Naive thymus-derived CD4-positive, alpha-beta T cell (primary cell): ENCODE measurements at regions not wholly inside any gene's neighbourhood (a gene's known extent, or its start where the extent isn't known, plus 50 kb on each side); places are given as distances from the start of the nearest gene placed in this dataset.
A peak's percentile ranks its signal among the peaks of the same experiment; 100 is the strongest.

Experiments
- ATAC-seq: fragments of 150-1000 bp; cut with Tn5 transposase; 2 replicates; pipeline ENCODE4 v1.10.0; 2021; ENCODE audit warnings: mild to moderate bottlenecking, moderate library complexity
- CTCF ChIA-PET: fragments of 350-600 bp; sonication (Branson Sonifier 250); formaldehyde crosslinking; loops from one replicate; lab custom pipeline; 2021; ENCODE audit warnings: antibody characterized with exemption; lab: Charles Lee
- POLR2A ChIA-PET: fragments of 350-600 bp; sonication (Branson Sonifier 250); formaldehyde crosslinking; loops from one replicate; lab custom pipeline; 2021; ENCODE audit warnings: antibody characterized with exemption, inconsistent platforms; lab: Charles Lee
- DNase-seq, 9 donors: peaks; one replicate each; pipeline versions ENCODE4 v3.0.0 to v3.0.0-alpha.2; 2020 to 2022; ENCODE audit warnings: mixed read lengths in 1 of 9
- H3K27ac ChIP-seq: one replicate; pipeline ENCODE4 v1.7.0; 2013; ENCODE audit warnings: mild to moderate bottlenecking, low read depth, low read length, moderate library complexity
- H3K27me3 ChIP-seq, 2 donors: one replicate each; pipeline ENCODE4 v1.7.0; 2013; ENCODE audit warnings: low read length in 2 of 2, mild to moderate bottlenecking in 2 of 2, moderate library complexity in 2 of 2; ENCODE audit not compliant: control insufficient read depth in 2 of 2, insufficient read depth in 2 of 2
- H3K36me3 ChIP-seq, 3 experiments: 1 replicate in 2 of 3; 2 replicates in 1 of 3; pipeline ENCODE4 v1.7.0; 2013; ENCODE audit warnings: low read length in 3 of 3, mild to moderate bottlenecking in 3 of 3, moderate library complexity in 1 of 3; ENCODE audit not compliant: insufficient read depth in 3 of 3, control insufficient read depth in 2 of 3
- H3K4me1 ChIP-seq, 2 donors: one replicate each; pipeline ENCODE4 v1.7.0; 2013; ENCODE audit warnings: low read length in 2 of 2, mild to moderate bottlenecking in 2 of 2, moderate library complexity in 1 of 2; ENCODE audit not compliant: control insufficient read depth in 2 of 2, insufficient read depth in 2 of 2
- H3K4me3 ChIP-seq: 2 replicates; pipeline ENCODE4 v1.7.0; 2013; ENCODE audit warnings: mild to moderate bottlenecking, low read length
- H3K9me3 ChIP-seq, 3 experiments: 1 replicate in 2 of 3; 2 replicates in 1 of 3; pipeline ENCODE4 v1.7.0; 2013; ENCODE audit warnings: low read length in 3 of 3; ENCODE audit not compliant: control insufficient read depth in 2 of 3
- H3K27ac Mint-ChIP-seq, 9 donors: one replicate each; pipeline ENCODE4 v1.8.0; 2020 to 2022; ENCODE audit warnings: mixed read lengths in 9 of 9, mild to moderate bottlenecking in 8 of 9, moderate library complexity in 5 of 9, inconsistent platforms in 2 of 9
- H3K27me3 Mint-ChIP-seq, 5 donors: one replicate each; pipeline ENCODE4 v1.8.0; 2021 to 2022; ENCODE audit warnings: mixed read lengths in 5 of 5, mild to moderate bottlenecking in 1 of 5
- H3K36me3 Mint-ChIP-seq, 5 donors: one replicate each; pipeline ENCODE4 v1.8.0; 2020 to 2022; ENCODE audit warnings: mixed read lengths in 5 of 5, mild to moderate bottlenecking in 3 of 5, inconsistent platforms in 1 of 5
- H3K4me1 Mint-ChIP-seq, 7 donors: one replicate each; pipeline ENCODE4 v1.8.0; 2020 to 2022; ENCODE audit warnings: mixed read lengths in 7 of 7, mild to moderate bottlenecking in 3 of 7, inconsistent platforms in 1 of 7
- H3K4me3 Mint-ChIP-seq, 10 donors: one replicate each; pipeline ENCODE4 v1.8.0; 2020 to 2022; ENCODE audit warnings: mild to moderate bottlenecking in 10 of 10, mixed read lengths in 10 of 10, moderate library complexity in 6 of 10, inconsistent platforms in 2 of 10
- H3K9me3 Mint-ChIP-seq, 11 donors: one replicate each; pipeline ENCODE4 v1.8.0; 2020 to 2022; ENCODE audit warnings: mixed read lengths in 11 of 11, mild to moderate bottlenecking in 4 of 11, inconsistent platforms in 1 of 11, moderate library complexity in 1 of 11
- intact Hi-C, 2 donors: fragments of 100-400 bp; cut with micrococcal nuclease; formaldehyde crosslinking; loops; one replicate each; pipeline ENCODE4 v1.15.1; 2023

DNA sequence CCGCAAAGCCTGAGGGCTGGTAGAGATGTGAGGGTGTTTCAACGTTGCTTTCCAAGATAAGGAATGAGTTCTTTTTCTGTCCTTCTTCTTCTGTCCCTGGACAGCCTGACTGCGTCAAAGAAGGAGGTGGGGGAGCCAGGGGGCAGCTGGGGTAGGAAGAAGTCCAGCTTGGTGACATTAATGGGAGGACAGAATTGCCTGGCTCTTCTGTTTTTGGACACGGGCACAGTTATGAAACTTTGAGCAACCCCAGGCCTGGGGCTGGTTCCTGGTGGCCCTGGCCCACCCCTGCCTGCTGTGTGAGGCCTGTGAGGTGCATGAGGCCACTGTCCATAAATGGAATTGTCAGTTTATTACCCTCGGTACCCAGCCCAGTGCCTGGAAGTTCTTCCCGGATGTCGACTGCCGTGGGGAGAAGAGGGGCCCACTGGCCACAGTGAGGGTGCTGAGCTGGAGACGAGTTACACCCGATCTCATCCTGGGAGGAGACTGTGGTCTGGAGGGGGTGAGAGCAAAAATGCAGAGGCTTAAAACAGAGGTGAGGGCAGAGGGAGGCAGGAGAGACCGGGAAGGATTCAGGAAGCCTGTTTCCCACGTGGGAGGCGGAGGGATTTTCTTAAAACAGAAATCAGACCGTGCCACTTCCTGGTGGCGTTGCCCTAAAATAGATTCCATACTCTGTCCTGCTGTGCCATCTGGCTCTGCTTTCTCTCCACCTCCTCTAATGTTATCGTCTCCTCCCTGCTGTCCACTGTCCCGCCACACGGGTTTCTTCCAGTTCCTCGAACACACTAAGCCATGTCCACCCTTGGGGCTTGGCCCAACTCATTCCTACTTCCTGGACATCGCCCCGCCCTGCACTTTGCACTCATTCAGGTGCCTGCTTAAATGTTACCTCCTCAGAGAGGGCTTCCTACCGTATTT lies 59.7 kb upstream of the RASD2 start:
- DNase-seq = no peak
- peaks cover 15 to 66% (median 39%) of the 10 kb centered on the region in 5 donors for H3K27me3 Mint-ChIP-seq
- POLR2A ChIA-PET = no interaction called here
- H3K4me3 Mint-ChIP-seq = no peak overlapping the region
- peaks cover 0 to 6% (median 0%) of the 10 kb centered on the region in 5 donors for H3K36me3 Mint-ChIP-seq
- H3K27ac Mint-ChIP-seq = no peak overlapping the region
- Histone ChIP-seq H3K4me3 (no peak overlapping the region), H3K27me3 (no peaks in the 10 kb centered on the region), H3K9me3 (no peaks in the 10 kb centered on the region), H3K27ac (no peak overlapping the region), H3K4me1 (no peaks in the 10 kb centered on the region), H3K36me3 (no peaks in the 10 kb centered on the region)
- H3K9me3 Mint-ChIP-seq = peaks cover 0 to 4% (median 0%) of the 10 kb centered on the region in 11 donors
- H3K4me1 Mint-ChIP-seq = peaks cover 0 to 13% (median 6%) of the 10 kb centered on the region in 7 donors
- intact Hi-C loops = no loop called here
- CTCF ChIA-PET = no interaction called here
- no peak for ATAC-seq

- H3K27me3 Mint-ChIP-seq = peaks cover 18 to 71% (median 37%) of the 10 kb centered on the region in 5 donors
- H3K9me3 ChIP-seq = no peaks in the 10 kb centered on the region
- ATAC-seq = no peak
Measured at GRCh38 chr22:35482311-35482710, 58.3 kb upstream of the RASD2 start.

DNA sequence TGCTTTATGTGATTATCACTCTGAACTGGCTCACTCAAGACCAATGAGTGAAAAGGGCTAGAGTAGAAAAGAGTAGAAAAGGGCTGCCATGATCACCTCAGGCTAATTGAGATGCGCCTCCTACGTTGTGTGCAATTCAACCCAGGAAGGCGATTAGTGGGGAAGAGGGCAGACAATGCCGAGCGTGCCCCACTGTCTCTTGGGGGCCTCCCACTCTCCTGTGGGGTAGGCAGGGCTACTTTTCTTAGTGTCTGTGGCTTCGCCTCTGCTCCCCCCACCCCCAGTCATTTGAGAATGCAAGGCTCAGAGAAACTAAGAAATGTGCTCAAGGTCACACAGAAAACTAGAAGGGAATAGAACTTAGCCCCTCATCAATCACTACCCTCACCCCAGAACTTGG lies 57.7 kb upstream of the RASD2 start:
- Mint-ChIP-seq H3K4me1 (peaks cover 0 to 13% (median 6%) of the 10 kb centered on the region in 7 donors), H3K4me3 (no peak overlapping the region), H3K27ac (no peak overlapping the region), H3K36me3 (peaks cover 0 to 6% (median 0%) of the 10 kb centered on the region in 5 donors), H3K27me3 (peaks cover 12 to 71% (median 35%) of the 10 kb centered on the region in 5 donors), H3K9me3 (peaks cover 0 to 4% (median 0%) of the 10 kb centered on the region in 11 donors)
- Histone ChIP-seq H3K27ac (no peak overlapping the region), H3K27me3 (no peaks in the 10 kb centered on the region), H3K4me1 (no peaks in the 10 kb centered on the region), H3K9me3 (no peaks in the 10 kb centered on the region), H3K36me3 (no peaks in the 10 kb centered on the region), H3K4me3 (no peak overlapping the region)
- ChIA-PET POLR2A (no interaction called here), CTCF (no interaction called here)
- intact Hi-C loops = no loop called here
- no peak for DNase-seq
- no peak for ATAC-seq

More at GRCh38 chr22:35482311-35482710, 58.3 kb upstream of the RASD2 start:
- Mint-ChIP-seq H3K9me3 (peaks cover 0 to 4% (median 0%) of the 10 kb centered on the region in 11 donors), H3K27ac (no peak overlapping the region), H3K36me3 (peaks cover 0 to 6% (median 0%) of the 10 kb centered on the region in 5 donors), H3K4me1 (peaks cover 0 to 13% (median 6%) of the 10 kb centered on the region in 7 donors), H3K4me3 (no peak overlapping the region)
- CTCF ChIA-PET = no interaction called here
- Histone ChIP-seq H3K27me3 (no peaks in the 10 kb centered on the region), H3K4me3 (no peak overlapping the region), H3K36me3 (no peaks in the 10 kb centered on the region), H3K4me1 (no peaks in the 10 kb centered on the region), H3K27ac (no peak overlapping the region)
- DNase-seq = no peak
- POLR2A ChIA-PET = no interaction called here
- intact Hi-C loops = no loop called here

GRCh38 chr22:35483730-35484129 lies 56.9 kb upstream of the RASD2 start:
- intact Hi-C loops = no loop called here

GRCh38 chr22:35484651-35485556 lies 55.7 kb upstream of the RASD2 start:
- peaks cover 0 to 6% (median 0%) of the 10 kb centered on the region in 5 donors for H3K36me3 Mint-ChIP-seq
- Histone ChIP-seq H3K27me3 (no peaks in the 10 kb centered on the region), H3K36me3 (no peaks in the 10 kb centered on the region), H3K4me3 (no peak overlapping the region), H3K9me3 (no peaks in the 10 kb centered on the region), H3K27ac (no peak overlapping the region), H3K4me1 (no peaks in the 10 kb centered on the region)
- H3K27ac Mint-ChIP-seq = no peak overlapping the region
- ATAC-seq (no peak), DNase-seq (no peak)
- peaks cover 8 to 52% (median 27%) of the 10 kb centered on the region in 5 donors for H3K27me3 Mint-ChIP-seq
- POLR2A ChIA-PET = no interaction called here
- H3K9me3 Mint-ChIP-seq = peaks cover 0 to 4% (median 0%) of the 10 kb centered on the region in 11 donors
- H3K4me1 Mint-ChIP-seq = peaks cover 0 to 13% (median 6%) of the 10 kb centered on the region in 7 donors
- no peak overlapping the region for H3K4me3 Mint-ChIP-seq
- intact Hi-C loops = no loop called here
- CTCF ChIA-PET = no interaction called here

More at GRCh38 chr22:35483730-35484129, 56.9 kb upstream of the RASD2 start:
- Mint-ChIP-seq H3K27ac (no peak overlapping the region), H3K4me1 (peaks cover 0 to 13% (median 6%) of the 10 kb centered on the region in 7 donors), H3K4me3 (no peak overlapping the region), H3K27me3 (peaks cover 8 to 63% (median 32%) of the 10 kb centered on the region in 5 donors), H3K36me3 (peaks cover 0 to 6% (median 0%) of the 10 kb centered on the region in 5 donors), H3K9me3 (peaks cover 0 to 4% (median 0%) of the 10 kb centered on the region in 11 donors)
- no peaks in the 10 kb centered on the region for H3K4me1 ChIP-seq
- no peak overlapping the region for H3K27ac ChIP-seq
- ChIA-PET CTCF (no interaction called here), POLR2A (no interaction called here)
- DNase-seq = no peak
- H3K36me3 ChIP-seq = no peaks in the 10 kb centered on the region
- no peak overlapping the region for H3K4me3 ChIP-seq
- no peaks in the 10 kb centered on the region for H3K27me3 ChIP-seq
- H3K9me3 ChIP-seq = no peaks in the 10 kb centered on the region
- no peak for ATAC-seq

DNA sequence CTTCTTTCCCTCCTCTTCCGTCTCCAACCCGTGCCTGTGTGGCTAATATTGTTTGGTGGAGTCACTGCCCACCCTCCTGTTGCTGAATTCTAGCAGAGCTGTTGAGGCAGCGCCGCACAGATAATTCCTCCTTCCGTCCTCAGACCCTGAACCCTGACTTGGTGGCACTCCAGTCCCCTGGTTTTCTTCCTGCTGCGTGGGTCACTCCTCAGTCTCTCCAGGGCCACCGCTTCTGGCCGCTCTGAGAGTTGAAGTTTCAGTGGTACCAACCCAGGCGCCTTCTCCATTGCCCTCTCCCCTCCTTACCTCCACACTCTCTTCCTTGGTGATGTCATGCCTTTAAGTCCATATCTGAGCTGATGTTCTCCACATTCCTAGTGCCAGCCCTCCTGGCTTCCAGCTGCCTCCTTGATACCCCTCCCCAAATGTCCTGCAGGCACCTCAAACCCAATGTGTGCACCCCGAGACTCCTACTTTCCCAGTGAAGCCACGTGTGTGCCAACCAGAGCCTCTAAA lies 54.5 kb upstream of the RASD2 start:
- no peaks in the 10 kb centered on the region for H3K36me3 ChIP-seq
- intact Hi-C loops = no loop called here
- DNase-seq (no peak), ATAC-seq (no peak)
- H3K27me3 ChIP-seq = no peaks in the 10 kb centered on the region
- Mint-ChIP-seq H3K9me3 (peaks cover 0 to 4% (median 0%) of the 10 kb centered on the region in 11 donors), H3K27ac (peak overlapping the region in 2 of 9 donors; percentile 41 to 80), H3K27me3 (peaks cover 6 to 44% (median 22%) of the 10 kb centered on the region in 5 donors), H3K4me3 (no peak overlapping the region), H3K36me3 (peaks cover 0 to 6% (median 0%) of the 10 kb centered on the region in 5 donors), H3K4me1 (peaks cover 0 to 6% (median 3%) of the 10 kb centered on the region in 7 donors)
- no peak overlapping the region for H3K27ac ChIP-seq
- ChIA-PET POLR2A (no interaction called here), CTCF (no interaction called here)
- no peaks in the 10 kb centered on the region for H3K4me1 ChIP-seq
- no peaks in the 10 kb centered on the region for H3K9me3 ChIP-seq
- no peak overlapping the region for H3K4me3 ChIP-seq
